HG03342 (cell line): ENCODE measurements at regions not wholly inside any gene's neighbourhood (a gene's known extent, or its start where the extent isn't known, plus 50 kb on each side); places are given as distances from the start of the nearest gene placed in this dataset.
"Not testable (repeated sequence)": the region's sequence is repeated elsewhere in the genome, so short reads cannot be mapped to it uniquely, and the experiment has no call there.

Experiments
- ATAC-seq: cut with Tn5 transposase; IDR thresholded peaks from one replicate; pipeline ENCODE4 v1.9.1; 2021; ENCODE audit warnings: mild to moderate bottlenecking, moderate library complexity; ENCODE audit not compliant: unreplicated experiment

DNA sequence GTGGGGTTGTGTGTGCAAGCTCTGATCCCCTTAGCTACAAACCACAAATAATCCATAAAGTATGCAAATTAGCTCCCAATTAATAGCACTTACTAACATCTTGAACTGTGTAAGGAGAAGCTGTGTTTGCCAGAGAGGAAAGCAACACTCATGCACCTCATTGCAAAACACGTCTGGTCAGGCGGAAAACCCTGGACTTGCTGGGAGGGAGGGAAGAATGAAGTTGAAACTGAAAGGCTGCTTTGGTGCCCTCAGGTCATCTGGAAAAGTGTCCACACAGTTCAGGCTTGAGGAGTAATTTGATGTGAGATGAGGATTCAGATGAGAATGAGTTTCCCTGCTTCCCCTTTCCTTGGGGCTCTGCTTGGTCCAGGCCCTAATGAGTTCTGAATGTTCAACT, 185.5 kb upstream of the ANKRD28 start:
- ATAC-seq, result no peak

DNA sequence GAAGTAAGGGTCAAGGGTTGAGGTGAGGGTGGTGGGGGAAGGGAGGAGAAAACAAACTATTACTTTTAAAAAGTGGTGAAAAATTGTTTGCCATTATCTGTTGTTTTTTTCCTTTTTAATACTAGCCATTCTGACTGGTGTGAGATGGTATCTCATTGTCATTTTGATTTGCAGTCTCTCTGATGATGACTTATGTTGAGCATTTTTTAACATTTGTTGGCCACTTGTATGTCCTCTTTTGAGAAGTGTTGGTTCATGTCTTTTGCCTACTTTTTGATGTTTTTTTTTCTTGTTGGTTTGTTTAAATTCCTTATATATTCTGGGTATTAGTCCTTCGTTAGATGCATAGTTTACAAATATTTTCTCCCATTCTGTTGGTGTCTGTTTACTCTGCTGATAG, 185.9 kb upstream of the ANKRD28 start:
- ATAC-seq, result no peak

DNA sequence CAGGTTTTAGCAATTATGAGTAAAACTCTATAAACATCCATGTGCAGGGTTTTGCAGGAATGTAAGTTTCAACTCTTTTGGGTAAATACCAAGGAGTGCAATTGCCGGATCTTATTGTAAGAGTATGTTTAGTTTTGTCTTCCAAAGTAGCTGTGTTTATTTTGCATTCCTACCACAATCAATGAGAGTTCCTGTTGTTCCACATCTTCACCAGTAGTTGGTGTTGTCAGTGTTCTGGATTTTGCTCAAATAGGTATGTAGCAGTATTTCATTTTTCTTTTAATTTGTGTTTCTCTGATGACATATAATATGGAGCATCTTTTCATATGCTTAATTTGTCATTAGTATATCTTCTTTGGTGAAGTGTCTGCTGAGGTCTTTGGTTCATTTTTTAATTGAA, 185.1 kb upstream of the GALNT15 start:
- ATAC-seq, result no peak

DNA sequence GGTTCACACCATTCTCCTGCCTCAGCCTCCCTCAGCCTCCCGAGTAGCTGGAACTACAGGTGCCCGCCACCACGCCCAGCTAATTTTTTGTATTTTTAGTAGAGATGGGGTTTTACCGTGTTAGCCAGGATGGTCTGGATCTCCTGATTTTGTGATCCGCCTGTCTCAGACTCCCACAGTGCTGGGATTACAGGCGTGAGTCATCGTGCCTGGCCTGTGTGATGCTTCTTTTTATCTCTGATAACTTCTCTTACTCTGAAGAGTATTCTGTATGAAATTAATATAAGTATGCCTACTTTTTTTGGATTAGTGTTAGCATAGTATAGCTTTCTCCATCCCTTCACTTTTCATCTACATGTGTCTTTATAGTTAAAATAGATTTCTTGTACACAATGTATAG, 180.8 kb upstream of the GALNT15 start:
- ATAC-seq, result not testable (repeated sequence)

DNA sequence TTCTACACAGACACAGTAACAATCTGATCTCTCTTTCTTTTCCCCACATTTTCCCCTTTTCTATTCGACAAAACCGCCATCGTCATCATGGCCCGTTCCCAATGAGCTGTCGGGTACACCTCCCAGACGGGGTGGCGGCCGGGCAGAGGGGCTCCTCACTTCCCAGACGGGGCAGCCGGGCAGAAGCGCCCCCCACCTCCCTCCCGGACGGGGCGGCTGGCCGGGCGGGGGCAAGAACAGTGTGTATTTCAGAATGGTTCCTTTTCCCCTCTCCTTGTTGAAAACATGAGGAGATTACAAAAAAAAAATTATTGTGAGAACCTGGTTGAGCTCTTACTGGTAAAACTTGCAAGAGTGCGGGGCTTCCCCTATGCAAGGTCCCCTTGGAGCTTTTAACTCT, 178.0 kb upstream of the GALNT15 start:
- ATAC-seq, result not testable (repeated sequence)

DNA sequence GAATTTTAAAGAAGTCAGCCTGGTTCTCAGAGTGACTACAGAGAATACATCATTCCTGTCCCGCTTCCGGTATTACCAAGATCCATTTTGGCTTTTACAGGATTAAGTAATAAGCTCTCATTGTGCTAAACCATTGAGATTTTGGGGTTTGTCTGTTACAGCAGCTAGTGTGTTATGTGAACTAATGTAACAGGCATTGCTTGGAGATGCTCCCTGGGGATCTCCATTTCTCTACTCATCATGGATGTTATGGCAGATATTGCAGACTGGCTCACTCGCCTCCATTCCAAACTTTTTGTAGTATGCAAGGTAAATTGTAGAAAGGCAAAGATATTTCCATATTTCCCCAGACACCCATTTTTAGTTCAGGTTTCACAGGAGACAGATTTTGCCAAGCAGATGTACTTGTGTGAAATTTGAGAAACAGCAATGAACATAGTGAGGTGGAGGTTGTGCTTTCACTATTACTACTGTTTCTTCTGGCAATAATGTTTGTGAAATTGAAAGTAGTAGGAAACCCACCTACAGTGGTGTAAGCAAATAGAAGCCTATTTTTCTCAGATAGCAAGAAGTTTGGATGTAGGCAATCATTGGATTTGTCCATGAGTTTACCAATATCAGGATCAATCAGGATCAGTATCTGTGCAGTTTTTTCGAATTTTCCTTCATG, 177.1 kb upstream of the GALNT15 start:
- peak; percentile 98 for ATAC-seq

DNA sequence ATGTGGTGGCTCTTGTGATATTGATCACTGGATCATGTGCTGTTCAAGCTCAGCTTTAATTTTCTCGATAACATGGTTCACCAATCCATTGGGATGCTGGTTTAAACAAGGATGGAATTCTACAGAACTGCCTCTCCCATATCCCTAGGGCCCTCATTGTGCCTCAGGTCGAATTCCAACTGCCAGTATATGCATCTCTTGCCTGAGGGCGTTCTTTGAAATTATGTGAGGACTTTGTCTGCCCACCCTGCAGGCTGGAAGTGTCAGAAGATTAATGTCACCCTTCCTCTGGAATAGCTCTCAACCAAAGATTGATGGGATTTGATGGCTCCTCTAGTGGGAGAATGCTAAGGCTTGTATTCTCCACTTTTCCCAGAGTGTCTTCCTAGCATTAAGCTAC, 175.6 kb upstream of the GALNT15 start:
- no peak for ATAC-seq

DNA sequence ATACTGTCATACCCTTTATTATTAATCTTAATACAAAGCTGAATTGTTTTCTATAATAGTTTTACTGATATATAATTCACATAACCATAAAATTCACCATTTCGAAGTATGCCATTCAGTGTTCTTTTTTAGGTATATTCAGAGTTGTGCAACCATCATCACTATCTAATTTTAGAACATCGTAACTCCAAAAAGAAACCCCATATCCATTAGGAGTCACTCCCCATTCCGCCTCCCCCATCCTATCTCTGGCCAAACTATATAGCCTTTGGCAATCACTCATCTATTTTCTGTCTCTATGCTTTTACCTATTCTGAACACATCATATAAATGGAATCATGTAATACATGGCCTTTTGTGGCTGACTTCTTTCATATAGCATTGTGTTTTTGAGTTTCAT, 169.7 kb upstream of the GALNT15 start:
- no peak for ATAC-seq

DNA sequence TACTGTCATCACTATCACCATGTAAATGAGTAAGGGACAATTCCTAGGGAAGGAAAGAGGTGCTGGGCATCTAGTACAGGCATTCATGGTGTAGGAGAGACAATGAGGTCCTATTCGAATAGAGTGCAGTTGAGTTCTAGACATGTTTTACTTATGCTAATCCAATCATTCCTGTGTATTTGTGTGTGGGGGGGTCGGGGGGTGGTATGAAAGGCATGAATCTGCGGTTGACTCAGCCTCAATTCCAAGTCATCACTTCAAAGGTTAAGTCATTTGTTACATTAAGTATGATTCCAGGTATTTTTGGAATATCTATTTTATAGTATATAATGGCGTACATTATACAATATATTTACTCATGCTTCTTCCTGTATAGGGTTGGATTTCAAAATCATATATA, 163.1 kb upstream of the GALNT15 start:
- ATAC-seq, result no peak

DNA sequence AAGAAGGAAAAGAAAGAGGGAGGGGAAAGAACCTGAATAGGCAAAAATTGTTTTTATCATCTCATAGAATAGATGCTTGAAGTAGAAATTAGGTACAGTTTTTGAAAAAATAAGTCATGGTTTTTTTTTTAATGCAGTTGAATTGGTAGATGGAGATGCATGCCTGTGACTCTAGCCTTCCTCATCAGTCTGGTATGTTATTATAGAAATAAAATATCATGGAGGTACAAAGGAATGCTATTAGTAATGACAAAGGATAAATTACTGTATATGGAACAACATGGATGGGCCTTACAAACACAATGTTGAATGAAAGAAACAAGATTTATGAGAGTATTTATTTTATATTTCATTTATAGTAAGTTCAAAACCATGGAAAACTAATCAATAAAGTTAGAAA, 162.4 kb upstream of the GALNT15 start:
- ATAC-seq, result no peak

DNA sequence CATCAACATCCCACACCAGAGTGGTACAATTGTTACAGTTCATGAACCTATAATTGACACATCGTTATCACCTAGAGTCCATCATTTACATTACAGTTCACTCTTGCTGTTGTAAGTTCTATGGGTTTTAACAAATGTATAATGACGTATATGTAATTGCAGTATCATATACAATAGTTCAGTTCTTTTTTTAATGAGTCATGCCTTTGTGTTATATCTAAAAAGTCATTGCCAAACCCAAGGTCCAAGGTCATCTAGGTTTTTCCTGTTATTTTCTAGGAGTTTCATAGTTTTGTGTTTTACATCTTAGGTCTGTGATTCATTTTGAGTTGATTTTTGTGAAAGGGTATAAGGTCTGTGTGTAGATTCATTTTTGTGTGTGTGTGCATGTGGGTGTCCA, 160.9 kb upstream of the GALNT15 start:
- no peak for ATAC-seq

DNA sequence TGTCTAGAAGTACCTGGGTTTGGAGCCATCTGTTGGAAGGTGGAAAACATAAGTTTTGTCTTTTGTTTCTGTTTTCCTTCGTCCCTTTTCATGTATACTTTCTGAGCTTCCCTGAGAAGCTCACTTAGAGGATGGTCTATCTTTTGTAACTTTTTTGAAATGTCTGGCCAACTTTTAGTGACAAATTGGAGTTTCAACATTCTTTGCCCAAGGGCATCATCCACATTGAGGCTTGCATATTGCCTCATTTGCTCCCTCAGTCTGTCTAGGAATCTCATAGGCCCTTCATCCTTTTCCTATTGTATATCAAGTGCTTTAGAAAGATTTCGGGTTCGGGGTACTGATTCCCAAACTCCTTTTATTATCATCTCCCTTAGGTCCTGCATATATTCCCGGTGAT, 152.7 kb upstream of the GALNT15 start:
- not testable (repeated sequence) for ATAC-seq

DNA sequence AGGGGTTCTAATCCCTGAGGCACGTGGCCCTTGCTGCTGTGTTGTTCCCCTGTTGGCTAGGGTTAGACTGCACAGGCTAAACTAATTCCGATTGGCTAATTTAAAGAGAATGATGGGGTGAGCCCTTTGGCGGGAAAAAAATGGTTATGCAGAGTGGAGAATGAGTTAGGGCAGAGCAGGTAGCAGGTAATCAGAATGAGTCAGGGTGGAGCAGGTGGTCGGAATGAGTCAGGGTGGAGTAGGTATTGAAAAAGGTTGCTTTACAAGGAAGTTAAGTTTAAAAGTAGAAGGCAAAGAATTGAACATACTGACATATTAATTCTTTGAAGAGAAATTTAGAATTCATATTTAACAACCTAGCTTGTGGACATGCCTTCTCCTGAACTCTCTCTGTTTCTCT, 150.6 kb upstream of the GALNT15 start:
- ATAC-seq, result not testable (repeated sequence)

DNA sequence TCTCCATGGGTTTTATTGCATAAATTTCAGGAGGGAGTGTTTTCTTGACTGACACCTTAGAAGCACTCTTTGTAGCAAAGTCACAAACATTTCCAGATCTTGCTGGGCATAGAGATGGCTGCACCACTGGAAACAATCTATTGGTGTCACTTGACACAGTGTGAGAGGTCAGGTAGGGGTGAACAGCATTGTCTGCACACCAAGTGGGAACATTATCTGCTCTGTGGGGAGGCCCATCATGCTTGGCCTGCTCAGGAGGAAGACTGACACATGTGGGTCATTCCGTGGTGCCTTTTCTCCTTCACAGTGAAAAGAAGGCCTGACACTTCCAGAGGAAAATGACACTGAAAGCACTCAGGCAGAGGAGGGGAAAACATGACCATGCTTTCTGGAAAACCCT, 149.9 kb upstream of the GALNT15 start:
- ATAC-seq, result no peak

DNA sequence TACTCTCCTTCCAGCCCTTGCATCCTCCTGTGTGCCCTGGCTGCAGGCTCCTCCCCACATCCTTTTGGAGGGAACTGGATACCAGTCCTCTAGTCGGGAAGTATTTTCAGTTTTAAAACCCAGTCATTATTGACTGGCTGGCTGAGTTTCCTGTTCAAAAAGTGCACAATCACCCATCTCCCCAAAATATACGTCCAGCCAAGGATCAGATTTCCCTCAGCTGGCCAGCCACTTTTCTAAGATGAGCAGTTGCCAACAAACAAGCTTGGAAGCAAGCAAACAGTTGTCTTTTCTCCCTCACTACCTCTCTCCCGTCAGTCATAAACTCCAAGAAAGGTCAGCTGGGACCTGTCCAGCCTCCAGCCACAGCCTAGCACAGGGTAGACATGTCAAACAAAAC, 147.7 kb upstream of the GALNT15 start:
- no peak for ATAC-seq

DNA sequence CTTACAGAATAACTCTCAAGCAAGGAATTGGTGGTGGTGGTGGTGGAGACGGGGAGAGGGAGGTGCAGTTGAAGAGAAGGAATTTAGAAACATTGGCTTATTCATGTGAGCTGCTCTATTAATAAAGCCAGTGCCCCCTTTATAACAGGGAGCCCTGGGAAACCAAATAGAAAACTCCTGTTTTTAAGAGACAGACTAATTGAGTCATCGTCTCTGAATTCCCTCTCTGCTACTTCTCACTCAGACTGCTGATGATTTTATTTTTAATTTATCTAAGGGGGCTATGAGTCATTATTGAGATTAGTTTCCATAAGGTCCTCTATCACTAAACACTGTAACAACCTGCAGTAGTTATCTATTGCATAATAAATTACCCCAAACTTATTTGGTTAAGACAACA, 145.9 kb upstream of the GALNT15 start:
- no peak for ATAC-seq

DNA sequence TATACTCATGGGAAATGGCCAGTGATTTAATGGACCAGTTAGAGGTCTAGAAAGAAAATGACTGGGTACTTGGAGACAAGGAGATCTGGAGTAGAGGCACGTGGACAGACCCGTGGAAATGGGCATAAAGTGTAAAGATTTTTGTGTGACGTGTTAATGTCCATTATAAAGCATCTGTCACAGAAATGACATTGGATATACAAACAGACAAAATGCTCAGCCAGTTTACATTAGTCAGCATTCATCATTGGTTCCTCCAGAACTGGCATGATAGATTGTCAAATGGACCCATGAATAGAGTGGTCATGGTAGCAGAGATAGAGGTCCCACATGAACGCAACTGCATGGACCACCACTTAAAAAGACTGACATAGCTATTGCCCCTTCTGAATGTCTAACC, 144.1 kb upstream of the GALNT15 start:
- ATAC-seq, result no peak

DNA sequence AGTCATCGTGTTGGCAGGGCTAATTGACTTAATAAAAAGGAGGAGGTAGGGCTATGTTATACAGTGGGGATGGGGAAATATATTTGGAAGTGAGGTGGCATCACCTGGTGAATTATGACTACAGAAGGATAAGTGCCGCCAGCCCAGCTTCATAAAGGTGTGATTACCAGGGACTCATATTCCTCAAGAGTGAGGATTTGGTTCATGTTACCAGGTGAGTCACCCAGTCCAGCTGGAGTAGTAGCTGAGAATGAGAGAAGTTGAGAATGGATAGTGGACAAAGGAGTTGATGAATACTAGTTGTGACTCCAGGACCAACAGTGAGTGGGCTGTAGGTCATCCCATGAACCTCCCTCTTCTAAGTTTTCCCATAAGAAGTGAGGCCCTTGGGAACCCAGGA, 143.0 kb upstream of the GALNT15 start:
- ATAC-seq, result no peak

DNA sequence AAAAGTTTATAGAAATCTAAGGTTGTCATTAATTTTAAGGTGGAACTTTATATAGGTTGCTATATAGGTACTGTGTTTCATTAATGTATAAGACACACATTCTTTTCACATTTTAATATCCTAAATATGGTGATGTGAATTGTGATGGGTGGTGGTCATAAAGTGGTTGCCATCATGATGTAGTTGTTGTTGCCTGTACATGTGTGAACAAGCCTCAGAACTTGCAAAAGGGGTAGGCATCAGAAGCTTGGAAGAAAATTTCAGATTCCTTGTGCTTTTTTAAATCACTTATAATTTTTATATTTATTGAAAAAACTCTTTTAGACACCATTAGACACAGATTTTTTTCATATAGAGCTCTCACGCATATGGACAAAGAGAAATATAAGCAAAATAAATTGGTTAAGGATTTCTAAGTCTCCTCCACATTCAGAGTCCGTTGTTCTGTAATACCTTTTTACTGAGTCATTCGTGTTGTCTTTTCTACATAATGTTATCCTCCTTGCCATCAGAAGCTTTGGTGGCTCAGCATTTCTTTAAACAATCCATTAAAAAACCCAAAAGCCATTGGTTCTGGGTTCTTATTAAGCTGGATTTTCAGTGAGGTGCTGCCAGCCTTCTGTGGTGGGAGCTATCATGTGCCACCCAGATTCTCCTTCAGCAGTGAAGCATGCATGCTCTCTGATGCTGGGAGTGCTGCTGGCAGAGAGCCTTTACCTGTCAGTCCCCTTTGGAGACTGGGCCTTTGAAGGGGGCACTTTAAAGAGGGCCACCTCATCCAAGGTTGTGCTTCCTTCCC, 140.4 kb upstream of the GALNT15 start:
- no peak for ATAC-seq

DNA sequence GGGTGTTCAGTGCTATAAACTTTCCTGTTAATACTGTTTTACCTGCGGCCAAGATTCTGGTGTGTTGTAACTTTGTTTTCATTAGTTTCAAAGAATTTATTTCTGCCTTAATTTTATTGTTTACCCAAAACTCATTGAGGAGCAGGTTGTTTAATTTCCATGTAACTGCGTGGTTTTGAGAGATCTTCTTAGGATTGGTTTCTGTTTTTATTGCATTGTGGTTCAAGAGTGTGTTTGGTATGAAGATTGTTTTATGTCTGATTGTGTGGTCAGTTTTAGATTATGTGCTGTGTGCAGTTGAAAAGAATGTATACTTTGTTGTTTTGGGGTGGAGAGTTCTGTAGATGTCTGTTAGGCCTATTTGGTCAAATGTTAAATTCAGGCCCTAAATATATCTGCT, 133.5 kb upstream of the GALNT15 start:
- ATAC-seq, result no peak

DNA sequence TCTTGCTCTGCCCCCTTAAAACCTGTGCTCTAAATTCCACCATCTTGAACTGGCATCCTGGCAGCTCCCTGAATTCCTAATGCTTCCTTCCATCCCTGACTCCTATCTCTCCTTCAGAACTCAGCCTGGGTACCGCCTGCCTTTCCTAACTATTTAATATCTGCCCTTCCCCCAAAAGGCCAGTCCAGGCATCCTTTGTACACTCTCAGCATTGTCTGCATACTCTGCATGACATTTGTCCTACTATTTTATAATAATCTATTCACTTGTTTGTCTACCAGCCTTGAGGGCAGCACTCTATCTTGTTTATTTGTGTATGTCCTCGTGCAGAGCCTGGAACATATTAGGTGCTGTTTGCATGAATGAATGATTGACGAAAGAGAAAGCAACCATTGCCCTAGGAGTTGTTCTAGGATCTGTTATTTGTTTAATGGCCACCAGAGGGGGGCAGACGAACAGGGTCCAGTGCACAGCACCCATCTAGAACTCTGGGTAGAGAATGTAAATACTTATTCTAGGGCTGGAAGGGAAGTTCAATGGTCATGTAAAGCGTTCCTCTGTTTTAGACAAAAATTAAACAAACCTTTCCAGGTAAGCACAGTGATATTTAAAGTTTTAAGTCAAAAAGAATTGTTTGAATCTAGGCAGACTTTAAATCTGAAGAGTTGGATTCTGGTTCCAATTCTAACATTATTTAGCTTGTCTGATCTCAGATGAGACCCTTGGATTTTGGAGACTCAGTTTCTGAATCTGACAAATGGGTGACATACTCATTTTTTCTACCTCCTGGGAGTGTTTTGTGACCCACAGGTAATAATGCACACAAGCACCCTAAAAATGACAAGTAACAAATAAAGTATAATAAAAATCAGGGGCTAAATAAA, 125.8 kb upstream of the GALNT15 start:
- peak; percentile 99 for ATAC-seq
